ENCODE measurements at regions not wholly inside any gene's neighbourhood (a gene's known extent, or its start where the extent isn't known, plus 50 kb on each side); places are given as distances from the start of the nearest gene placed in this dataset.

GRCh38 chr16:80883816-80884215, 79.4 kb upstream of the CDYL2 start:
- Mint-ChIP-seq H3K4me3 (no peak overlapping the region), H3K36me3 (ENCODE audit: low read depth) (no peaks in the 10 kb centered on the region), H3K9me3 (no peaks in the 10 kb centered on the region), H3K27me3 (peaks cover 35% of the 10 kb centered on the region), H3K4me1 (ENCODE audit: low read depth) (no peaks in the 10 kb centered on the region), H3K27ac (no peak overlapping the region)
- Histone ChIP-seq H3K4me3 (ENCODE audit: low read length) (no peak overlapping the region), H3K36me3 (ENCODE audit: insufficient read depth, low read length) (no peaks in the 10 kb centered on the region), H3K4me1 (ENCODE audit: insufficient read depth, low read length) (no peaks in the 10 kb centered on the region), H3K27ac (ENCODE audit: low read depth in 1 of 2, low read length in 2 of 2) (no peak overlapping the region), H3K9me3 (ENCODE audit: control insufficient read depth in 1 of 2, insufficient read depth in 1 of 2, low read length in 2 of 2) (no peaks in the 10 kb centered on the region), H3K27me3 (ENCODE audit: control insufficient read depth in 1 of 2, insufficient read depth in 2 of 2, low read length in 2 of 2) (peaks cover 0 to 3% of the 10 kb centered on the region in 2 experiments)
- intact Hi-C loops (cut with DNase I, micrococcal nuclease): no loop called here
- no peak for TF ChIP-seq CTCF (IDR thresholded peaks at IDR 0.05)
- DNase-seq (no peak), ATAC-seq (ENCODE audit: poor library complexity) (no peak)
- ChIA-PET CTCF (no interaction called here), POLR2A (no interaction called here)

GRCh38 chr16:80883159-80883642, 78.8 kb upstream of the CDYL2 start:
- H3K4me1 Mint-ChIP-seq (ENCODE audit: low read depth): no peaks in the 10 kb centered on the region

GRCh38 chr16:80875616-80876015, 71.2 kb upstream of the CDYL2 start:
- no peak for ATAC-seq (ENCODE audit: poor library complexity)
- no peak for DNase-seq
- H3K27ac Mint-ChIP-seq: no peak overlapping the region
- no peaks in the 10 kb centered on the region for H3K4me1 Mint-ChIP-seq (ENCODE audit: low read depth)
- Histone ChIP-seq H3K27me3 (ENCODE audit: control insufficient read depth in 1 of 2, insufficient read depth in 2 of 2, low read length in 2 of 2) (peaks cover 3 to 14% of the 10 kb centered on the region in 2 experiments), H3K4me3 (ENCODE audit: low read length) (no peak overlapping the region), H3K9me3 (ENCODE audit: control insufficient read depth in 1 of 2, insufficient read depth in 1 of 2, low read length in 2 of 2) (no peaks in the 10 kb centered on the region), H3K27ac (ENCODE audit: low read depth in 1 of 2, low read length in 2 of 2) (no peak overlapping the region), H3K36me3 (ENCODE audit: insufficient read depth, low read length) (no peaks in the 10 kb centered on the region), H3K4me1 (ENCODE audit: insufficient read depth, low read length) (no peaks in the 10 kb centered on the region)
- TF ChIP-seq CTCF (IDR thresholded peaks at IDR 0.05): no peak
- no peak overlapping the region for H3K4me3 Mint-ChIP-seq
- H3K36me3 Mint-ChIP-seq (ENCODE audit: low read depth): no peaks in the 10 kb centered on the region
- CTCF ChIA-PET: no interaction called here
- intact Hi-C loops (cut with DNase I, micrococcal nuclease): no loop called here
- H3K27me3 Mint-ChIP-seq: peaks cover 10% of the 10 kb centered on the region
- H3K9me3 Mint-ChIP-seq: no peaks in the 10 kb centered on the region
- POLR2A ChIA-PET: no interaction called here

More at GRCh38 chr16:80883159-80883642, 78.8 kb upstream of the CDYL2 start:
- ATAC-seq (ENCODE audit: poor library complexity) (no peak), DNase-seq (no peak)
- CTCF ChIA-PET: no interaction called here
- Histone ChIP-seq H3K4me1 (ENCODE audit: insufficient read depth, low read length) (no peaks in the 10 kb centered on the region), H3K36me3 (ENCODE audit: insufficient read depth, low read length) (no peaks in the 10 kb centered on the region), H3K27ac (ENCODE audit: low read depth in 1 of 2, low read length in 2 of 2) (no peak overlapping the region), H3K27me3 (ENCODE audit: control insufficient read depth in 1 of 2, insufficient read depth in 2 of 2, low read length in 2 of 2) (peaks cover 0 to 3% of the 10 kb centered on the region in 2 experiments), H3K9me3 (ENCODE audit: control insufficient read depth in 1 of 2, insufficient read depth in 1 of 2, low read length in 2 of 2) (no peaks in the 10 kb centered on the region), H3K4me3 (ENCODE audit: low read length) (no peak overlapping the region)
- Mint-ChIP-seq H3K9me3 (no peaks in the 10 kb centered on the region), H3K4me3 (no peak overlapping the region), H3K27ac (no peak overlapping the region), H3K27me3 (peaks cover 35% of the 10 kb centered on the region), H3K36me3 (ENCODE audit: low read depth) (no peaks in the 10 kb centered on the region)
- intact Hi-C loops (cut with DNase I, micrococcal nuclease): no loop called here
- POLR2A ChIA-PET: no interaction called here
- no peak for TF ChIP-seq CTCF (IDR thresholded peaks at IDR 0.05)

Measured in CD4-positive, alpha-beta T cell (primary cell).